OCI-LY3 (cell line): ENCODE measurements at regions not wholly inside any gene's neighbourhood (a gene's known extent, or its start where the extent isn't known, plus 50 kb on each side); places are given as distances from the start of the nearest gene placed in this dataset.

ENCODE experiments used
- H2AFZ ChIP-seq: fragments of 200-600, 300-600 bp; shearing (Covaris generic); 2 replicates; pipeline ENCODE4 v1.6.0; 2014; ENCODE audit warnings: antibody characterized with exemption, low read depth, low read length
- H3K27ac ChIP-seq: fragments of 200-600, 300-600 bp; sonication (generic); 2 replicates; pipeline ENCODE4 v1.5.1; 2014; ENCODE audit warnings: mild to moderate bottlenecking, low read length, moderate library complexity, mixed read lengths
- H3K27me3 ChIP-seq: fragments of 200-600, 300-600 bp; sonication (generic); 2 replicates; pipeline ENCODE4 v1.6.1; 2014; ENCODE audit warnings: low read depth, low read length, mixed read lengths
- H3K36me3 ChIP-seq: fragments of 200-600, 300-600 bp; sonication (generic); replicated peaks from 2 replicates; pipeline ENCODE3; 2014; ENCODE audit warnings: low read depth, low read length, mixed read lengths
- H3K4me1 ChIP-seq: fragments of 300-600, 200-600 bp; sonication (generic); 2 replicates; pipeline ENCODE4 v1.6.1; 2014; ENCODE audit warnings: low read length, mixed read lengths
- H3K4me2 ChIP-seq: fragments of 200-600, 300-600 bp; sonication (generic); 2 replicates; pipeline ENCODE4 v1.6.1; 2014; ENCODE audit warnings: low read length, mixed read lengths
- H3K4me3 ChIP-seq: fragments of 300-600, 200-600 bp; sonication (generic); 2 replicates; pipeline ENCODE4 v1.5.1; 2014; ENCODE audit warnings: antibody characterized with exemption, mild to moderate bottlenecking, low read length, moderate library complexity
- H3K79me2 ChIP-seq: fragments of 300-600, 200-600 bp; shearing (Covaris generic); 2 replicates; pipeline ENCODE4 v1.6.1; 2014; ENCODE audit warnings: mild to moderate bottlenecking, low read length, mixed read lengths
- H3K9ac ChIP-seq: fragments of 300-600, 200-600 bp; shearing (Covaris generic); 2 replicates; pipeline ENCODE4 v1.6.0; 2014; ENCODE audit warnings: mild to moderate bottlenecking, low read length, moderate library complexity
- H3K9me3 ChIP-seq: fragments of 200-600, 300-600 bp; shearing (Covaris generic); 2 replicates; pipeline ENCODE4 v1.6.1; 2014; ENCODE audit warnings: low read length, mixed read lengths; ENCODE audit not compliant: insufficient read depth
- H4K20me1 ChIP-seq: fragments of 200-600, 300-600 bp; sonication (generic); 2 replicates; pipeline ENCODE4 v1.6.1; 2016; ENCODE audit warnings: low read length, mixed read lengths; ENCODE audit not compliant: insufficient read depth
- EZH2phosphoT487 ChIP-seq: fragments of 200-600 bp; shearing (Covaris generic); IDR thresholded peaks from 2 replicates; pipeline ENCODE4 v1.6.1; 2018; ENCODE audit warnings: antibody characterized with exemption, mixed run types, low read depth
- TF ChIP-seq, protein P1 (sequence below): fragments of 200-600, 300-600 bp; sonication (generic); IDR thresholded peaks from 2 replicates; pipeline ENCODE4 v1.5.1; 2014; ENCODE audit warnings: antibody characterized with exemption, low read length, low read depth

DNA sequence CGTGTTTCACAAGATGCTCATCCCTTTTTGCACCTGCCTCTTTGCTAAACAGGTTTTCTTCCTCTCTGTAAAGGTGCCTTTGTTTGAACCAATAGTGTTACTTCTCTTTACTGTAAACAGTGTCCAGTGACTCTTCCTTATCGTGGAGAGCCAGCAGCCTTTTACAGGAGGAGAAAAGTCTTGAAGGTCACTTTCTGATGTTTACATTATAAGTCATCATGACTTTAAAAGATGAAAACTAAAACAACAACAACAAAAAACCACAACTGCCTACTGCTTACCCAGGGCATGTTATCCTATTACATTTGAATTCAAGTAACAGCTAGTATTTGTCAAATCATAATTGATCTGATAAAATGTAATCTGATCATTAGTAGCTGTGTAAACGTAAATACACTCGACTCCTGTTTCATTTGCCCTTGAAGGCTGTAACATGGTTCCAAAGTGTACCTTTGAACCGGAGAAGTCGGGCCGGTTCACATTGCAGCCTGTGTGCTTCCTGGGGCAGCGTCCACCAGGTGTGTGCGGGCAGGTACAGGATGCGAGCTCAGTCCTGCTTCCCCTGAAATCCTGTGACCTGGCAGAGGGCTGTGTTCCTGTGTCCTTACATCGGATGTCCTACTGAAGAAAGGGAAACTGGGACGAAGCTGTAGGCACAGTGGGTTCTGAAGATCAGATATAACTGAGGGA, 118.1 kb downstream of the C9orf152 start:
- H4K20me1 ChIP-seq = peaks cover 80% of the 10 kb centered on the region
- no peak overlapping the region for H2AFZ ChIP-seq
- no peaks in the 10 kb centered on the region for H3K36me3 ChIP-seq
- no peak overlapping the region for H3K4me2 ChIP-seq
- H3K79me2 ChIP-seq = peaks cover 70% of the 10 kb centered on the region
- no peaks in the 10 kb centered on the region for H3K27me3 ChIP-seq
- peaks cover 8% of the 10 kb centered on the region for H3K4me1 ChIP-seq
- TF ChIP-seq, protein P1, sequence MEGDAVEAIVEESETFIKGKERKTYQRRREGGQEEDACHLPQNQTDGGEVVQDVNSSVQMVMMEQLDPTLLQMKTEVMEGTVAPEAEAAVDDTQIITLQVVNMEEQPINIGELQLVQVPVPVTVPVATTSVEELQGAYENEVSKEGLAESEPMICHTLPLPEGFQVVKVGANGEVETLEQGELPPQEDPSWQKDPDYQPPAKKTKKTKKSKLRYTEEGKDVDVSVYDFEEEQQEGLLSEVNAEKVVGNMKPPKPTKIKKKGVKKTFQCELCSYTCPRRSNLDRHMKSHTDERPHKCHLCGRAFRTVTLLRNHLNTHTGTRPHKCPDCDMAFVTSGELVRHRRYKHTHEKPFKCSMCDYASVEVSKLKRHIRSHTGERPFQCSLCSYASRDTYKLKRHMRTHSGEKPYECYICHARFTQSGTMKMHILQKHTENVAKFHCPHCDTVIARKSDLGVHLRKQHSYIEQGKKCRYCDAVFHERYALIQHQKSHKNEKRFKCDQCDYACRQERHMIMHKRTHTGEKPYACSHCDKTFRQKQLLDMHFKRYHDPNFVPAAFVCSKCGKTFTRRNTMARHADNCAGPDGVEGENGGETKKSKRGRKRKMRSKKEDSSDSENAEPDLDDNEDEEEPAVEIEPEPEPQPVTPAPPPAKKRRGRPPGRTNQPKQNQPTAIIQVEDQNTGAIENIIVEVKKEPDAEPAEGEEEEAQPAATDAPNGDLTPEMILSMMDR = no peak
- TF ChIP-seq EZH2phosphoT487 = no peak
- H3K9me3 ChIP-seq = no peaks in the 10 kb centered on the region
- H3K9ac ChIP-seq = no peak overlapping the region
- H3K27ac ChIP-seq = no peak overlapping the region
- no peak overlapping the region for H3K4me3 ChIP-seq

DNA sequence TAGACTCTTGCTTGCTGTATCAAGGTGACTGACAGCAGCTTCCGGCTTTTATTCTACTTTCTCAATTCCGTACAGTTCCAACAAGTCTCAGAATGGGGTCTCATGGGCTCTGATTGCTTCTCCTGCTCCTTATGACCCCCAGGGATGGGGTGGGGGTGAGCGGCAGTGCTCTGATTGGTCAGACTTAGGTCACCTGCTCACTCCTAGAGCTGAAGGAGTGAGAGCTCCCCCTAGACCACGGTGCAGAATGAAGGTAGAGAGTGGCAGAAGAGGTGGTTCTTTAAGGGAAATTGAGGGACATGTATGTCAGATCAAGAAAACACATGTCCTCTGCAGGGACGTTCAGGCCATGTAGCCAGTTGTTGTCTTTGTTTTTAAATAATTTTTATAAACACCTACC, 115.2 kb downstream of the C9orf152 start:
- Histone ChIP-seq H3K27ac (no peak overlapping the region), H3K4me3 (no peak overlapping the region), H3K79me2 (peaks cover 64% of the 10 kb centered on the region), H3K4me1 (peaks cover 8% of the 10 kb centered on the region), H3K4me2 (no peak overlapping the region), H2AFZ (no peak overlapping the region), H4K20me1 (peaks cover 75% of the 10 kb centered on the region), H3K27me3 (no peaks in the 10 kb centered on the region), H3K9me3 (no peaks in the 10 kb centered on the region), H3K36me3 (no peaks in the 10 kb centered on the region), H3K9ac (no peak overlapping the region)
- TF ChIP-seq, protein P1 = no peak
- TF ChIP-seq EZH2phosphoT487 = no peak

DNA sequence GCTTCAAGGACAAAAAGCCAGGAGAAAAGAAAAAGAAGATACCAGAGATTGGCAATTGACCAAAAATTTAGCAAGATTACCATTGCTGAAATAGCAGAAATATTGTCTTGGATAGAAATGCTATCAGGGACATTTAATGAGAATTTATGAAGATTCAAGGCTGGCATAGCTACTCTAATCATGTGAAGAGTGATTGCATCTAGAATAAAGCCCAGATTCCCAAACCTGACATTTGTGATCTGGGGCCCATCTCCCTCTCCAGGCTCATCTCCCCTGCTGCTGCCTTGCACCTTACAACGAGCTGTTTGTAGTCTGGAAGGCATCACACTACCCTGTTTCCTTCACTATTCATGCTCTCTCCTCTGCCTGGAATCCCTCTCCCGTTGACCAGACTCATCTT, 114.5 kb downstream of the C9orf152 start:
- H3K79me2 ChIP-seq = peaks cover 59% of the 10 kb centered on the region
- H3K27ac ChIP-seq = no peak overlapping the region

DNA sequence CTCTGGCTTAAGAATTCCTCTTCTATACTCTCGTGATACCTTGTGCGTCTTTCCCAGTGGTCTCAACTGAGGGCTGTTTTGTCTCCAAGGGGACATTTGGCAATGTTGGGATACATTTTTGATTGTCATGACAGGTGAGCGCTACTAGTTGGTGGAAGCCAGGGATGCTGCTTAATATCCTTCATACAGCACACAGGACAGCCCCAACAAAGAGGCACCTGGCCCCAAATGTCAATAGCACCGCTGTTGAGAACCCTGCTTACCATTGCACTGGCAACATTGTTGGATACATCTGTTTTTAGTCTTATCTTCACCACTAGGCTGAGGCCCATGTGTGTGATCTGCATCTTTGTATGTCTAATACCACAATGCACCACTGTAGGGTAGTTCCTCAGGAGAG, 114.1 kb downstream of the C9orf152 start:
- H3K36me3 ChIP-seq = no peaks in the 10 kb centered on the region

More for the DNA sequence above, 114.5 kb downstream of the C9orf152 start:
- Histone ChIP-seq H3K4me1 (peaks cover 13% of the 10 kb centered on the region), H3K4me3 (no peak overlapping the region), H3K36me3 (no peaks in the 10 kb centered on the region), H4K20me1 (peaks cover 74% of the 10 kb centered on the region), H3K27me3 (no peaks in the 10 kb centered on the region), H3K9me3 (no peaks in the 10 kb centered on the region), H3K4me2 (no peak overlapping the region), H2AFZ (no peak overlapping the region), H3K9ac (no peak overlapping the region)
- TF ChIP-seq EZH2phosphoT487 = no peak
- TF ChIP-seq, protein P1 = no peak

More for the DNA sequence above, 114.1 kb downstream of the C9orf152 start:
- Histone ChIP-seq H3K27me3 (no peaks in the 10 kb centered on the region), H3K79me2 (peaks cover 57% of the 10 kb centered on the region), H3K9ac (no peak overlapping the region), H3K4me2 (no peak overlapping the region), H4K20me1 (peaks cover 77% of the 10 kb centered on the region), H3K9me3 (no peaks in the 10 kb centered on the region), H3K4me3 (no peak overlapping the region), H3K27ac (no peak overlapping the region), H3K4me1 (peaks cover 17% of the 10 kb centered on the region), H2AFZ (no peak overlapping the region)
- TF ChIP-seq EZH2phosphoT487 = no peak
- TF ChIP-seq, protein P1 = no peak
